Endothelial cell of umbilical vein (primary cell): ENCODE measurements at regions not wholly inside any gene's neighbourhood (a gene's known extent, or its start where the extent isn't known, plus 50 kb on each side); places are given as distances from the start of the nearest gene placed in this dataset.
"Not testable (repeated sequence)": the region's sequence is repeated elsewhere in the genome, so short reads cannot be mapped to it uniquely, and the experiment has no call there.

Source experiments
- BruUV-seq: library from RNA; stranded (reverse); fragments of 400-500 nt; replicated peaks from 2 replicates; lab custom pipeline; 2021; lab: Mats Ljungman, UMichigan
- CTCF ChIA-PET: fragments of 300-600, 350-600 bp; sonication (Branson Sonifier 250); formaldehyde crosslinking; loops from one replicate; lab custom pipeline; 2021; ENCODE audit warnings: antibody characterized with exemption, inconsistent platforms; lab: Charles Lee
- POLR2A ChIA-PET: fragments of 300-600, 350-600 bp; sonication (Branson Sonifier 250); formaldehyde crosslinking; loops from one replicate; lab custom pipeline; 2021; ENCODE audit warnings: antibody characterized with exemption, inconsistent platforms; lab: Charles Lee
- DNase-seq: peaks from one replicate; pipeline ENCODE4 v3.0.0-alpha.2; 2011; ENCODE audit warnings: low read depth, low spot score
- FAIRE-seq: peaks from 2 replicates; lab custom pipeline; 2011; peaks lifted over from hg19 to GRCh38; lab: Jason Lieb, UNC
- H2AFZ ChIP-seq: 2 replicates; pipeline ENCODE4 v1.6.0; 2012; ENCODE audit warnings: low read depth, low read length, control low read depth, inconsistent platforms
- H3K27ac ChIP-seq: 2 replicates; pipeline ENCODE4 v1.5.1; 2011; ENCODE audit warnings: low read depth, mild to moderate bottlenecking, control low read depth, low read length, moderate library complexity; ENCODE audit not compliant: insufficient read depth
- H3K27me3 ChIP-seq, 2 experiments: 2 replicates each; pipeline versions ENCODE4 v1.6.0 to v1.6.1; 2011; ENCODE audit warnings: low read length in 2 of 2, mixed read lengths in 1 of 2; ENCODE audit not compliant: control insufficient read depth in 2 of 2, insufficient read depth in 2 of 2
- H3K36me3 ChIP-seq, 2 experiments: 2 replicates in 1 of 2; 3 replicates in 1 of 2; pipeline ENCODE4 v1.5.1; 2011; ENCODE audit warnings: low read length in 2 of 2, mild to moderate bottlenecking in 1 of 2, moderate library complexity in 1 of 2; ENCODE audit not compliant: control insufficient read depth in 2 of 2, insufficient read depth in 2 of 2; ENCODE audit errors: extremely low read depth in 1 of 2
- H3K4me1 ChIP-seq: 3 replicates; pipeline ENCODE4 v1.5.1; 2011; ENCODE audit warnings: mild to moderate bottlenecking, low read length; ENCODE audit not compliant: control insufficient read depth, insufficient read depth; ENCODE audit errors: extremely low read depth
- H3K4me2 ChIP-seq: 2 replicates; pipeline ENCODE4 v1.6.1; 2011; ENCODE audit warnings: low read length, control low read depth, mixed read lengths; ENCODE audit not compliant: insufficient read depth
- H3K4me3 ChIP-seq, 3 experiments: fragments of 200-600 bp in 1 of 3; sonication (generic), shearing (Covaris generic) in 1 of 3; replicated peaks in 1 of 3; 2 replicates each; pipeline ENCODE4 v1.5.1; 2011 to 2016; ENCODE audit warnings: control low read depth in 3 of 3, low read length in 3 of 3, mild to moderate bottlenecking in 2 of 3, inconsistent platforms in 1 of 3, low read depth in 1 of 3, moderate library complexity in 1 of 3; ENCODE audit not compliant: insufficient read depth in 1 of 3
- H3K79me2 ChIP-seq: 2 replicates; pipeline ENCODE4 v1.6.0; 2012; ENCODE audit warnings: low read length, inconsistent platforms; ENCODE audit not compliant: control insufficient read depth, insufficient read depth
- H3K9ac ChIP-seq: replicated peaks from 2 replicates; pipeline ENCODE3; 2011; ENCODE audit warnings: low read length, control low read depth; ENCODE audit not compliant: insufficient read depth; ENCODE audit errors: extremely low read depth
- H3K9me1 ChIP-seq: replicated peaks from 3 replicates; pipeline ENCODE4 v1.6.0; 2011; ENCODE audit warnings: mild to moderate bottlenecking, low read length; ENCODE audit not compliant: control insufficient read depth, insufficient read depth; ENCODE audit errors: extremely low read depth
- H3K9me3 ChIP-seq: replicated peaks from 2 replicates; pipeline ENCODE4 v1.5.1; 2012; ENCODE audit warnings: low read length, inconsistent platforms; ENCODE audit not compliant: control insufficient read depth, insufficient read depth
- H4K20me1 ChIP-seq: replicated peaks from 2 replicates; pipeline ENCODE3; 2011; ENCODE audit warnings: mild to moderate bottlenecking, low read length; ENCODE audit not compliant: control insufficient read depth, insufficient read depth; ENCODE audit errors: extremely low read depth
- dilution Hi-C: fragments of 300-500 bp; cut with MboI; formaldehyde crosslinking; loops from one replicate; pipeline ENCODE4 v1.15.0; 2019; ENCODE audit warnings: low sequenced_read_pairs; ENCODE audit not compliant: extremely low pct_ligation_motif_present
- intact Hi-C: fragments of 100-400 bp; cut with micrococcal nuclease; formaldehyde crosslinking; loops from one replicate; pipeline ENCODE4 v1.10.0; 2022

DNA sequence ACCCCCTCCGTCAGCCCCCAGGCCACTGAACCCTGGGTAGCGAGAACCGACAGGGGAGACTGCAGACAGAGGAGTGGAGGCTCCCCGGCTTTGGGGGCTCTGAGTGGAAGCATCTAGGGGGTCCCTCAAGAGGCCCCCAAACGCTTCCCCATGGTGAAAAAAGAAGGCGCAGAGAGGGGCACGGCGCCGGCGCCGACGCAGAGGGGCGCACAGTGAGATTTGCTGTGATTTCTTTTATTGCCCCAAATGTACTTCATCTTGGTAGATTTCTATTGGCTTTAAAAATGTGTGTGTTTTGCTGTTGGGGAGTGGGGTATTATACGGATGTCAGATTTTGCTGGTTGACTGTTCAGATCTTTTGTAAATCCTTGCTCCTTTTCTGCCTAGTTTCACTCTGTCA lies 392.9 kb downstream of the GOLGA6L6 start:
- H3K9me1 ChIP-seq, H3K4me3 ChIP-seq, DNase-seq, H4K20me1 ChIP-seq, H3K4me1 ChIP-seq, H3K4me2 ChIP-seq, dilution Hi-C loops, H3K9me3 ChIP-seq, POLR2A ChIA-PET, H2AFZ ChIP-seq, H3K79me2 ChIP-seq, H3K36me3 ChIP-seq, H3K9ac ChIP-seq, BruUV-seq, H3K27me3 ChIP-seq, FAIRE-seq, H3K27ac ChIP-seq, CTCF ChIA-PET, intact Hi-C loops: not testable (repeated sequence)

DNA sequence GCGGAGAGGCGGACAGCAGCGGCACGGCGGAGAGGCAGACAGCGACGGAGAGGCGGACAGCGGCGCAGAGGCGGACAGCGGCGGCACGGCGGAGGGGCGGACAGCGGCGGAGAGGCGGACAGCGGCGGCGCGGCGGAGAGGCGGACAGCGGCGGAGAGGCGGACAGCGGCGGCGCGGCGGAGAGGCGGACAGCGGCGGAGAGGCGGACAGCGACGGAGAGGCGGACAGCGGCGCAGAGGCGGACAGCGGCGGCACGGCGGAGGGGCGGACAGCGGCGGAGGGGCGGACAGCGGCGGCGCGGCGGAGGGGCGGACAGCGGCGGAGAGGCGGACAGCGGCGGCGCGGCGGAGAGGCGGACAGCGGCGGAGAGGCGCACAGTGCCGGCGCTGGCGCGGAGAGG lies 393.6 kb downstream of the GOLGA6L6 start:
- FAIRE-seq, H3K9me1 ChIP-seq, H3K27me3 ChIP-seq, H3K4me2 ChIP-seq, H2AFZ ChIP-seq, dilution Hi-C loops, BruUV-seq, H4K20me1 ChIP-seq, H3K9ac ChIP-seq, H3K4me3 ChIP-seq, intact Hi-C loops, POLR2A ChIA-PET, H3K27ac ChIP-seq, H3K4me1 ChIP-seq, DNase-seq, H3K9me3 ChIP-seq, H3K36me3 ChIP-seq, CTCF ChIA-PET, H3K79me2 ChIP-seq: not testable (repeated sequence)

DNA sequence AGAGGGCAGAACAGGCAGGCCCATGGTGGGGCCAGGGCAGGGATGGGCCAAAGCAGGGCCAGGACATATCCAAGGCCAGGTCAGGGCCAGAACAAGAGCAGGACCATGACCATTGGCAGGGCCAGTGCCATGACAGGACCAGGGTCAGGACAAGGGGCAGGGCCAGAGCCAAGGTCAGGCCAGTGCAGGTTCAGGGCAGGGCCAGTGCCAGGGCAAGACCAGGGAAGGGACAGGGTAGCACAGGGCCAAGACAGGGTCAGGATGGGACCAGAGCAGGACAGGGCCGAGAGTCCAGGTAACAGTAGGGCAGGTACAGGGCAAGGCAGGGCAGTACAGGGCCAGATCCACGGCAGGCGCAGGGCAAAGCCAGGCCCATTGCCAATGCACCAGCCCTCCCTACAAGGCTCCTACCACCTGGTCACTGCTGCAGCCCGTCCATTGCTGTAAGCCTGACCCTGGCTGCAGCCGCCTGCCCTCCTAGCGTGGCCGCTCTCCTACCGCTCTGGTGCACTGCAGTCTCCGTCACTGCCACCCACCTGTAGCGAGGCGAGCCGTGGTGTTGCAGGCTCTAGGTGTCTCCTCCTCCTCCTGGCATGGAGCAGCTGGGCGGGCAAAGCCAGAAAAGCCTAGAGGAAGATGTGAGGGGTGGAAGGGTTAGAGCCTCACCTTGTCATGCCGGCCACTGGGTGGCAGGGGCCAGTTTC lies 397.1 kb downstream of the GOLGA6L6 start:
- H3K4me2 ChIP-seq, H4K20me1 ChIP-seq, FAIRE-seq, H3K4me3 ChIP-seq, DNase-seq, intact Hi-C loops, H3K9me3 ChIP-seq, H3K9me1 ChIP-seq, H3K27me3 ChIP-seq, H3K79me2 ChIP-seq, BruUV-seq, H3K4me1 ChIP-seq, CTCF ChIA-PET, H3K36me3 ChIP-seq, POLR2A ChIA-PET, H2AFZ ChIP-seq, H3K9ac ChIP-seq, dilution Hi-C loops, H3K27ac ChIP-seq: not testable (repeated sequence)

DNA sequence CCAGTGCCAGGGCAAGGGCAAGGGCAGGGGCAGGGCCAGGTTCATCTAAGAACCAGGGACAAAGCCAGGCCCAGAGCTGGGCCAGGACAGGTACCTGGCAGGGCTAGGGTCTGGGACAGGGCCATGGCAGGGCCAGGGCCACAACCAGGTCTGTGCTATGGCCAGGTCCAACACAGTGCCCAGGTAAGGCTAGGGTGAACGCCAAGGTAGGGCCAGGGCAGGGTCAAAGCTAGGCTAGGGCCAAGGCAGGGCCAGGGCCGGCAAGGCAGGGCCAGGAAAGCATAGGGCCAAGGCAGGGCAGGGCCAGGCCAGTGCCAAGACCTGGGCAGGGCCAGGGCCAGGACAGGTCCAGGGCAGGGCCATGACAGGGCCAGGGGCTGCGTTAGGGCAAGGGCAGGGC lies 398.7 kb downstream of the GOLGA6L6 start:
- H3K4me1 ChIP-seq, H3K27ac ChIP-seq, POLR2A ChIA-PET, FAIRE-seq, dilution Hi-C loops, intact Hi-C loops, DNase-seq, H3K9ac ChIP-seq, H3K36me3 ChIP-seq, BruUV-seq, H3K79me2 ChIP-seq, H3K4me3 ChIP-seq, H2AFZ ChIP-seq, H4K20me1 ChIP-seq, CTCF ChIA-PET, H3K9me1 ChIP-seq, H3K4me2 ChIP-seq, H3K9me3 ChIP-seq, H3K27me3 ChIP-seq: not testable (repeated sequence)
